Kidney epithelial cell (primary cell): ENCODE measurements at regions not wholly inside any gene's neighbourhood (a gene's known extent, or its start where the extent isn't known, plus 50 kb on each side); places are given as distances from the start of the nearest gene placed in this dataset.

ENCODE experiments used
- DNase-seq: peaks from one replicate; pipeline ENCODE4 v3.0.0-alpha.2; 2010; ENCODE audit warnings: low read depth
- H3K27me3 ChIP-seq: 2 replicates; pipeline ENCODE4 v1.6.0; 2011; ENCODE audit warnings: low read length; ENCODE audit not compliant: control insufficient read depth, insufficient read depth
- H3K36me3 ChIP-seq: 2 replicates; pipeline ENCODE4 v1.5.1; 2011; ENCODE audit warnings: low read length; ENCODE audit not compliant: control insufficient read depth, insufficient read depth
- H3K4me3 ChIP-seq: 2 replicates; pipeline ENCODE4 v1.5.1; 2011; ENCODE audit warnings: low read depth, mild to moderate bottlenecking, control low read depth, low read length
- TF ChIP-seq, protein P1 (sequence below): IDR thresholded peaks from 2 replicates; pipeline ENCODE4 v1.5.1; 2011; ENCODE audit warnings: mild to moderate bottlenecking, moderate library complexity, low read length, control low read depth, inconsistent platforms; ENCODE audit not compliant: insufficient read depth, poor library complexity, severe bottlenecking

DNA sequence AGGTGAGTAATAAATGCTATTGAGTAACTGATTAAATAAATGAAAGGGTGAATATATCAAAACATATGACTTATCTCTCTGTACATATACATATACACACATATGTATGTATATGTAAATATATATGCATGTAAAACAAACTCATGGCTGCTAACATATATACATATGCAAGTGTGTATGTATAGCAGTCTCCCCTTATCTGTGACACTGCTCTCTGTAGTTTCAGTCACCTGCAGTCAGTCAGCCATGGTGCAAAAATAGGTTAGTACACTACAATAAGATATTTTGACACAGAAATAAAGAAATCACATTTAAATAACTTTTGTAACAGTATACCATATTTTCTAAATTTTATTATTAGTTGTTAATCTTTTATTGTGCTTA is 467.4 kb downstream of the EPHA5 start:
- Histone ChIP-seq H3K4me3 (no peak overlapping the region), H3K36me3 (no peaks in the 10 kb centered on the region), H3K27me3 (no peaks in the 10 kb centered on the region)
- TF ChIP-seq, protein P1, sequence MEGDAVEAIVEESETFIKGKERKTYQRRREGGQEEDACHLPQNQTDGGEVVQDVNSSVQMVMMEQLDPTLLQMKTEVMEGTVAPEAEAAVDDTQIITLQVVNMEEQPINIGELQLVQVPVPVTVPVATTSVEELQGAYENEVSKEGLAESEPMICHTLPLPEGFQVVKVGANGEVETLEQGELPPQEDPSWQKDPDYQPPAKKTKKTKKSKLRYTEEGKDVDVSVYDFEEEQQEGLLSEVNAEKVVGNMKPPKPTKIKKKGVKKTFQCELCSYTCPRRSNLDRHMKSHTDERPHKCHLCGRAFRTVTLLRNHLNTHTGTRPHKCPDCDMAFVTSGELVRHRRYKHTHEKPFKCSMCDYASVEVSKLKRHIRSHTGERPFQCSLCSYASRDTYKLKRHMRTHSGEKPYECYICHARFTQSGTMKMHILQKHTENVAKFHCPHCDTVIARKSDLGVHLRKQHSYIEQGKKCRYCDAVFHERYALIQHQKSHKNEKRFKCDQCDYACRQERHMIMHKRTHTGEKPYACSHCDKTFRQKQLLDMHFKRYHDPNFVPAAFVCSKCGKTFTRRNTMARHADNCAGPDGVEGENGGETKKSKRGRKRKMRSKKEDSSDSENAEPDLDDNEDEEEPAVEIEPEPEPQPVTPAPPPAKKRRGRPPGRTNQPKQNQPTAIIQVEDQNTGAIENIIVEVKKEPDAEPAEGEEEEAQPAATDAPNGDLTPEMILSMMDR: no peak
- no peak for DNase-seq

GRCh38 chr4:65202165-65202852 is 468.0 kb downstream of the EPHA5 start:
- Histone ChIP-seq H3K27me3 (no peaks in the 10 kb centered on the region), H3K36me3 (no peaks in the 10 kb centered on the region), H3K4me3 (no peak overlapping the region)
- TF ChIP-seq, protein P1: no peak
- no peak for DNase-seq

- no peak for DNase-seq
- no peaks in the 10 kb centered on the region for H3K27me3 ChIP-seq
- no peak overlapping the region for H3K4me3 ChIP-seq
- no peaks in the 10 kb centered on the region for H3K36me3 ChIP-seq
- TF ChIP-seq, protein P1: no peak
Observed at GRCh38 chr4:65195666-65196065, 474.6 kb downstream of the EPHA5 start.

DNA sequence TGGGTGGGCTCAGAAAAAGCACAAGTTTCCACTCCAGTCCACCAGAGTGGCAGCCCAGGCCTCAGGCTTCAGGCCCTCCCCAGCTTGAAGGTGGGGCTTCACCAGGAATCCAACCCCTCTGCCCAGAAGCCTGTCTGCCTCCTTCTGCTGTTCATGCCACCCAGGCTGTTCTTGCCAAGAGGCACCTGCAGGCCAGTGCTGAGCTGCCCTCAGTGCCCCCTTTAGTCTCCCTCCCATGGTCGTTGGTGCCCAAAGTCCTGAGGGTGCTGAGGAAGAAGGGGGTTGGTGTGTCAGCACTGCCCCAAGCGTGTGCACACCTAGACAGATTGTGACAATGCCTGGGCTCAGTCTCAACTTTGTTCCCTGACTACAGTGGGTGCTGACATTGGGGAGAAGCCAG is 475.3 kb downstream of the EPHA5 start:
- no peaks in the 10 kb centered on the region for H3K36me3 ChIP-seq
- no peak overlapping the region for H3K4me3 ChIP-seq
- no peaks in the 10 kb centered on the region for H3K27me3 ChIP-seq
- TF ChIP-seq, protein P1: no peak
- no peak for DNase-seq

DNA sequence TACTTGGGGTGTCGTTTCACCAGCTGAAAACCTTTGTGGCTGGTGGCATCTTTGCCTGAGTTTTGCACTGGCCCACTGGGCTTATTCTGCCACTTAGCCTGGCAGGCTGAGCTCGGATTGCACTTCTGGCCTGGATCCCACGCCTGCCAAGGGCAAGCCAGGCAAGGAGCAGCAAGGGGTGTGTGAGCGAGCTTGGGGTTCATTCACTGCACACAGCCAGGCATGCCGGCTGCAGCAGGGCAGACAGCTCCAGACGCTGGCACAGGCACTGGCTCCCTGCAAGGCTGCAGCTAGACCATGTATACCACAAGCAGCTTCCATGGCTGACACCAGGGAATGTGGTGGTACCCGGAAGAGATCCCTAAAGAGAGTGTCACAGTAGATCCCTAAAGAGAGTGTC is 476.3 kb downstream of the EPHA5 start:
- Histone ChIP-seq H3K4me3 (no peak overlapping the region), H3K27me3 (no peaks in the 10 kb centered on the region), H3K36me3 (no peaks in the 10 kb centered on the region)
- TF ChIP-seq, protein P1: no peak
- DNase-seq: no peak

DNA sequence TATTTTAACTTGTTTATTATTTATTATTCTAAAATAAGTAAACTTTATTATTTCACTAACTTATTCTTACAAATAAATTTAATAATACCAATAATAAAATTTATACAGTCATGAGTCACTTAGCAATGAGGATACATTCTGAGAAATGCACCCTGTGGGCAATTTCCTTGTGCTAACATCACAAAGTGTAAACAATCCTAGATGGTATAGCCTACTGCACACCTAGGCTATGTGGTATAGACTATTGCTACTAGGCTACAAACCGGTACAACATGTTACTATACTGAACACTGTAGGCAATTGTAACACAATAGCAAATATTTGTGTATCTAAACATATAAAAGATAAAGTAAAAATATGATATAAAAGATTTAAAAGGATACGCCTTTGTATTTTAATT is 479.5 kb downstream of the EPHA5 start:
- Histone ChIP-seq H3K4me3 (no peak overlapping the region), H3K36me3 (no peaks in the 10 kb centered on the region), H3K27me3 (no peaks in the 10 kb centered on the region)
- TF ChIP-seq, protein P1: no peak
- no peak for DNase-seq
